MCF 10A (cell line): ENCODE measurements at regions not wholly inside any gene's neighbourhood (a gene's known extent, or its start where the extent isn't known, plus 50 kb on each side); places are given as distances from the start of the nearest gene placed in this dataset.

ENCODE experiments used
- BruUV-seq: library from RNA; stranded (reverse); fragments of 400-500 nt; replicated peaks from 2 replicates; lab custom pipeline; 2021; lab: Mats Ljungman, UMichigan
- CTCF ChIA-PET: fragments of 300-600 bp; sonication (Branson Sonifier 250); formaldehyde crosslinking; extraction: SDS; loops from one replicate; lab custom pipeline; 2021; ENCODE audit warnings: antibody characterized with exemption, inconsistent platforms; lab: Yijun Ruan, JAX
- POLR2A ChIA-PET: fragments of 300-600, 350-650 bp; sonication (Branson Sonifier 250); formaldehyde crosslinking; extraction: SDS; loops from one replicate; lab custom pipeline; 2020; ENCODE audit warnings: antibody characterized with exemption, inconsistent platforms; lab: Yijun Ruan, JAX
- DNase-seq: peaks from one replicate; pipeline ENCODE4 v3.0.0-alpha.2; 2018; ENCODE audit not compliant: unreplicated experiment
- H3K27ac Mint-ChIP-seq: one replicate; pipeline ENCODE4 v1.8.0; 2022; ENCODE audit warnings: mild to moderate bottlenecking, low read depth, mixed read lengths; ENCODE audit not compliant: unreplicated experiment
- H3K27me3 Mint-ChIP-seq: one replicate; pipeline ENCODE4 v1.8.0; 2022; ENCODE audit warnings: mixed read lengths; ENCODE audit not compliant: insufficient read depth, unreplicated experiment
- H3K36me3 Mint-ChIP-seq: one replicate; pipeline ENCODE4 v1.8.0; 2022; ENCODE audit warnings: mild to moderate bottlenecking, moderate library complexity, mixed read lengths; ENCODE audit not compliant: insufficient read depth, unreplicated experiment
- H3K4me1 Mint-ChIP-seq: one replicate; pipeline ENCODE4 v1.8.0; 2022; ENCODE audit warnings: mixed read lengths; ENCODE audit not compliant: insufficient read depth, unreplicated experiment
- H3K4me3 Mint-ChIP-seq: one replicate; pipeline ENCODE4 v1.8.0; 2022; ENCODE audit warnings: mild to moderate bottlenecking, moderate library complexity, mixed read lengths; ENCODE audit not compliant: unreplicated experiment
- H3K9me3 Mint-ChIP-seq: one replicate; pipeline ENCODE4 v1.8.0; 2022; ENCODE audit warnings: mixed read lengths; ENCODE audit not compliant: unreplicated experiment
- intact Hi-C: fragments of 100-400 bp; cut with micrococcal nuclease; formaldehyde crosslinking; loops from 2 replicates; pipeline ENCODE4 v1.14.1; 2022
- TF ChIP-seq, protein P1 (sequence below): fragments of 200-600 bp; IDR thresholded peaks from one replicate; pipeline ENCODE4 v1.8.0; 2022; ENCODE audit warnings: antibody characterized with exemption, mild to moderate bottlenecking; ENCODE audit not compliant: unreplicated experiment

DNA sequence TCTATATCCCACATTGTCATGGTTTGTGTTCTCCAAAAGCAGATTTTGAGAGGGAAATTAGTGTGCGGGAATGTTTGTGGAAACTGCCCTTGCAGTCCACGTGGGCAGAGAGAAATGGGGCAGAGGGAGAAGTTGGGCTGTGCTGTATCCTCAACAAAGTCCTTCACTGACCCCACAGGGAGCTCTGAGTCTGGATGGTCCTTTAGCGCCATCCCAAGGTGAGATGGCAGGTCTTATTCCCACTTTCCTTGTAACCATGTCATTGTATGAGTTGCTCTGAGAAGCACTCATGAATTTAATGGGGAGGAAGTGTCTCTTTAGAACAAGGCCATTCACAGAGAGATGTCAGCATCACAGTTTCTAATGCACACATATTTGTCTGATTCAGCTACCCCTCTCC is 127.1 kb downstream of the ANKRD18B start:
- Mint-ChIP-seq H3K36me3 (no peaks in the 10 kb centered on the region), H3K27ac (no peak overlapping the region), H3K27me3 (no peaks in the 10 kb centered on the region), H3K4me3 (no peak overlapping the region), H3K4me1 (no peaks in the 10 kb centered on the region), H3K9me3 (no peaks in the 10 kb centered on the region)
- TF ChIP-seq, protein P1, sequence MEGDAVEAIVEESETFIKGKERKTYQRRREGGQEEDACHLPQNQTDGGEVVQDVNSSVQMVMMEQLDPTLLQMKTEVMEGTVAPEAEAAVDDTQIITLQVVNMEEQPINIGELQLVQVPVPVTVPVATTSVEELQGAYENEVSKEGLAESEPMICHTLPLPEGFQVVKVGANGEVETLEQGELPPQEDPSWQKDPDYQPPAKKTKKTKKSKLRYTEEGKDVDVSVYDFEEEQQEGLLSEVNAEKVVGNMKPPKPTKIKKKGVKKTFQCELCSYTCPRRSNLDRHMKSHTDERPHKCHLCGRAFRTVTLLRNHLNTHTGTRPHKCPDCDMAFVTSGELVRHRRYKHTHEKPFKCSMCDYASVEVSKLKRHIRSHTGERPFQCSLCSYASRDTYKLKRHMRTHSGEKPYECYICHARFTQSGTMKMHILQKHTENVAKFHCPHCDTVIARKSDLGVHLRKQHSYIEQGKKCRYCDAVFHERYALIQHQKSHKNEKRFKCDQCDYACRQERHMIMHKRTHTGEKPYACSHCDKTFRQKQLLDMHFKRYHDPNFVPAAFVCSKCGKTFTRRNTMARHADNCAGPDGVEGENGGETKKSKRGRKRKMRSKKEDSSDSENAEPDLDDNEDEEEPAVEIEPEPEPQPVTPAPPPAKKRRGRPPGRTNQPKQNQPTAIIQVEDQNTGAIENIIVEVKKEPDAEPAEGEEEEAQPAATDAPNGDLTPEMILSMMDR = no peak
- CTCF ChIA-PET = interaction anchor here (0.9 to 2.4 kb wide), 2 partner anchors 33 to 70 kb away, joined by 6 to 7 read pairs; no protein-coding TSS in a partner anchor
- intact Hi-C loops = no loop called here
- POLR2A ChIA-PET = no interaction called here
- no peak for DNase-seq
- BruUV-seq = no TSS peak

DNA sequence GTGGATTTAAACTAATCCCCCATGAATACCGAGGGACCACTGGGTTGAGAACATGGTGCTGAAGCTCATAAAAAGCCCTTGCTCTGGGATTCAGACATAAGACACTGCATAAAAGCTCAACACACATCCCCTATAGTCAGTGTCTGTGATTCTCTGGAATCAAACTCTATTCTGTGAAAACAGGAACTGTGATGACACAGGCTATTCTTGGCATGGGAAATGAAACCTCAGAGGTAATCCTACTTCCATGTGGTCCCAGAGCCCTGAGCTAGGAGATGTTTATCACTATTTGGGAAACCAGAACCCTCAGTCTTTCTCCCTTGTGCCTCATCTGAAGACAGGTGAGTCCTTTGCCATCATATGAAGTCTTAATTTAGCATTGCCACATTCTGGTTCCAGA is 135.4 kb upstream of the PRSS3 start:
- no peaks in the 10 kb centered on the region for H3K4me1 Mint-ChIP-seq
- BruUV-seq = no TSS peak
- ChIA-PET POLR2A (interaction anchor here (1.1 kb wide), 1 partner anchor 14 kb away, joined by 3 read pairs; no protein-coding TSS in a partner anchor), CTCF (interaction anchor here (0.7 kb wide), 1 partner anchor 24 kb away, joined by 3 read pairs; no protein-coding TSS in a partner anchor)
- no peaks in the 10 kb centered on the region for H3K27me3 Mint-ChIP-seq
- H3K9me3 Mint-ChIP-seq = no peaks in the 10 kb centered on the region
- TF ChIP-seq, protein P1 = no peak
- H3K36me3 Mint-ChIP-seq = no peaks in the 10 kb centered on the region
- DNase-seq = peak; percentile 4
- intact Hi-C loops = no loop called here
- H3K4me3 Mint-ChIP-seq = no peak overlapping the region
- no peak overlapping the region for H3K27ac Mint-ChIP-seq

DNA sequence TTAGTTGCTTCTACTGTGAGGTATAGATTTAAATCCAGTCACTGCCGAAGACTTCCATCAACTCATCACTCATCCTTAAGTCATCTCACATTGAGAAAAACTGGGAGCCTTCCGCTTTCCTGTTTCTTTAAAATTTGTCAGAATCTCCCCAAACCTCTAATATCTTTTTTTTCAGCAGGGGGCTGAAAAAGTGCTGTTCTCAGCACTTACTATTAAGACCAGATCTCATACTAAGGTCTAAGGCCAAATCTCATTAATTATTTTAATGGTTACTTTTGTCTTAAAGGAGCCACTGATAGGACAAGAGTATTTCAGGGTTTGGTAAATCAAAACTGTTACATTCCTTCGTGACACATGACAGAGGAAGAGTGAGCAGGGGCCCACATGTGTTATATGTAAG is 134.6 kb upstream of the PRSS3 start:
- Mint-ChIP-seq H3K36me3 (no peaks in the 10 kb centered on the region), H3K4me1 (no peaks in the 10 kb centered on the region), H3K27me3 (no peaks in the 10 kb centered on the region), H3K27ac (no peak overlapping the region), H3K9me3 (no peaks in the 10 kb centered on the region), H3K4me3 (no peak overlapping the region)
- no peak for DNase-seq
- no TSS peak for BruUV-seq
- POLR2A ChIA-PET = no interaction called here
- CTCF ChIA-PET = no interaction called here
- TF ChIP-seq, protein P1 = no peak
- intact Hi-C loops = no loop called here

DNA sequence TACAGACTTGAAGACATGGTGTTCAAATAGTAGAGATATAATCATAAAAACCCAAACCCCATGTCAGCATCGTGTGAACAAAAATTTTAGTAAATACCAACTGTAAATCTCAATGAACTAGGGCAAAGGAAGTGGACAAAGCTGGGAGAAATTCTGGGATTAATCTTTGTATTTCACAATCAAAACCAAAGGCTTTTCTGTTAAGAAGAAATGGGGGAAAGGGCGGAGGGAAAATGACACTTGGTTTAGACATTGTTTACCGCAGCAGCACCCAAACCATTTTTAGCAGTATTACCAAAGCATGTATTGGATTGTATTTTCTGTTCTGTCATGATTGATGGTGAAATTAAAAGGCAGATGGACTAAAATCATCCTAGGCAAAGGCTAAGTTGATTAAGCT is 134.2 kb upstream of the PRSS3 start:
- no peaks in the 10 kb centered on the region for H3K4me1 Mint-ChIP-seq
- POLR2A ChIA-PET = no interaction called here
- no TSS peak for BruUV-seq
- DNase-seq = no peak
- no peaks in the 10 kb centered on the region for H3K9me3 Mint-ChIP-seq
- H3K27me3 Mint-ChIP-seq = no peaks in the 10 kb centered on the region
- CTCF ChIA-PET = interaction anchor here (0.6 kb wide), 1 partner anchor 11 kb away, joined by 3 read pairs; no protein-coding TSS in a partner anchor
- no peak overlapping the region for H3K27ac Mint-ChIP-seq
- TF ChIP-seq, protein P1 = no peak
- intact Hi-C loops = no loop called here
- no peaks in the 10 kb centered on the region for H3K36me3 Mint-ChIP-seq
- H3K4me3 Mint-ChIP-seq = no peak overlapping the region
